GM12874 (cell line): ENCODE measurements at regions not wholly inside any gene's neighbourhood (a gene's known extent, or its start where the extent isn't known, plus 50 kb on each side); places are given as distances from the start of the nearest gene placed in this dataset.

ENCODE experiments used
- TF ChIP-seq, protein P1 (sequence below): IDR thresholded peaks from 2 replicates; pipeline ENCODE4 v1.5.1; 2011; ENCODE audit warnings: low read depth, mild to moderate bottlenecking, control low read depth, low read length, moderate library complexity; ENCODE audit not compliant: insufficient read depth

- TF ChIP-seq, protein P1, sequence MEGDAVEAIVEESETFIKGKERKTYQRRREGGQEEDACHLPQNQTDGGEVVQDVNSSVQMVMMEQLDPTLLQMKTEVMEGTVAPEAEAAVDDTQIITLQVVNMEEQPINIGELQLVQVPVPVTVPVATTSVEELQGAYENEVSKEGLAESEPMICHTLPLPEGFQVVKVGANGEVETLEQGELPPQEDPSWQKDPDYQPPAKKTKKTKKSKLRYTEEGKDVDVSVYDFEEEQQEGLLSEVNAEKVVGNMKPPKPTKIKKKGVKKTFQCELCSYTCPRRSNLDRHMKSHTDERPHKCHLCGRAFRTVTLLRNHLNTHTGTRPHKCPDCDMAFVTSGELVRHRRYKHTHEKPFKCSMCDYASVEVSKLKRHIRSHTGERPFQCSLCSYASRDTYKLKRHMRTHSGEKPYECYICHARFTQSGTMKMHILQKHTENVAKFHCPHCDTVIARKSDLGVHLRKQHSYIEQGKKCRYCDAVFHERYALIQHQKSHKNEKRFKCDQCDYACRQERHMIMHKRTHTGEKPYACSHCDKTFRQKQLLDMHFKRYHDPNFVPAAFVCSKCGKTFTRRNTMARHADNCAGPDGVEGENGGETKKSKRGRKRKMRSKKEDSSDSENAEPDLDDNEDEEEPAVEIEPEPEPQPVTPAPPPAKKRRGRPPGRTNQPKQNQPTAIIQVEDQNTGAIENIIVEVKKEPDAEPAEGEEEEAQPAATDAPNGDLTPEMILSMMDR: no peak
Observed at GRCh38 chr12:47343684-47344567, 264.2 kb upstream of the AMIGO2 start.

DNA sequence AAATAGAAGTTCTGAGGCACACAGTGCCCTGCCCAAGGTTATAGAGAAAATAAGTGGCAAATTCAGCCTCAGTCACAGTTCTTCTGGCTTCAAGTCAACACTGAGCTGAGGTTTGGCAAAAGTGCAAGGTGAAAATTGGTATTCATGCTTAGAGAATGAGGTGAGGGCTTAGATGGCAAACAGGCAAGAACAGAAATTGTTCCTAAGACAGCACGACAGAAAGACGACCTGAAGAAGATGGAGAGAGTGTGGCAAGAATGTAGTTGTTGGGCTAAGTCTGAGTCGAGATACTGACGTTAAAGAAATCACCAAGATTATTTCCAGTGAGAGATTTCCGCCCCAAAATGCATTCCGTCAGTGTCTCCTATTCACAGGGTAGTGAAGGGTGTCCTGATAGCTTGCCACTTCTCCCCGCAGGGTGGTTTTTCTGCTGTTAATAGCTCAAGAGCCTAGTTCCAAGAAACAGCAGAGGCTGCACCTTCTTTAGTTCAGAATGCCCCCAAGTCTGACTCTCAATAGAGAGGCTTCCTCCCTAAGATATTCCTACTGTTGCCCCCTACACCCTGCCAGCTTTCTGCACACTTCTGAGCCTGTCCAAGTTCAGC is 260.8 kb upstream of the AMIGO2 start:
- TF ChIP-seq, protein P1: no peak

DNA sequence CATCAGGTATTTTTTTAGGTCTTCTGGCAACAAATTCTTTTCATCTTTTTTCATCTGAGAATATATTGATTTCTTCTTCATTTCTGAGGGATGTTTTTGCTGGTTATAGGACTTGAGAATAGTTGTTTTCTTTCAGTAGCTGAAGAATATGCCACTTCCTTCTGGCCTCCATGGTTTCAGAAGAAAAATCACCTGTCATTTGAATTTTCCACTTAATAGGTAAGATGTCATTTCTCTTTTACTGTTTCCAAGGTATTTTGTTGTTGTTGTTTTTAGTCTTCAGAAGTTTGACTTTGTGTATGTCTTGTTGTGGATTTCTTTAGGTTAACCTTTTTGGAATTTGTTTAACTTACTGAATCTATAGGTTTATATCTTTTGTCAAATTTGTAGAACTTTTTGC is 257.8 kb upstream of the AMIGO2 start:
- TF ChIP-seq, protein P1: no peak

DNA sequence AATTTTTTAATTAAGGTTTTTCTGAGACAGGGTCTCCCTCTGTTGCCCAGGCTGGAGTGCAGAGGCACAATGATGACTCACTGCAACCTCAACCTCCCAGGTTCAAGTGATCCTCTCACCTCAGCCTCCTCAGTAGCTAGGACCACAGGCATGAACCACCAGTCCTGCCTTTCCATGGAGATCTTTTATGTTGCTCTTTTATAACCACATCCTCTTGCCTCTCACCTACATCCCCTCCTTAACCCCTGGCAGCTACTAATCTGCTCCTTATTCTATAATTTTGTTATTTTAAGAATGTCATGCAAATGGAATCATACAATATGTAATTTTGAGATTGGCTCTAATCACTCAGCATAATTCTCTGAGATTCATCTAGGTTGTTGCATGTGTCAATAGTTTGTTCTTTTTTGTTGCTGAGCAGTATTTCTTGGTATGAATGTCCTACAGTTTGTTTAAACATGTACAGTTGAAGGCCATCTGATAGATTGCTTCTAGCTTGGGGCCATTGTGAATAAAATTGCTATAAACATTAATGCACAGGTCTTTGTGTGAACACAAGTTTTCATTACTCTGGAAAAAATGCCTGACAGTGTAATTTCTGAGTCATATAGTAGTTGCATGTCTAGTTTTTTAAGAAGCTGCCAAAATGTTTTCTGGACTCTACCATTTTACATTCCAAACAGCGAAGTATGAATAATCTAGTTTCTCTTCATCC is 249.2 kb upstream of the AMIGO2 start:
- TF ChIP-seq, protein P1: no peak

GRCh38 chr12:47326190-47326589 is 246.4 kb upstream of the AMIGO2 start:
- TF ChIP-seq, protein P1: no peak

- TF ChIP-seq, protein P1: no peak
Observed at GRCh38 chr12:47323802-47324201, 244.0 kb upstream of the AMIGO2 start.

DNA sequence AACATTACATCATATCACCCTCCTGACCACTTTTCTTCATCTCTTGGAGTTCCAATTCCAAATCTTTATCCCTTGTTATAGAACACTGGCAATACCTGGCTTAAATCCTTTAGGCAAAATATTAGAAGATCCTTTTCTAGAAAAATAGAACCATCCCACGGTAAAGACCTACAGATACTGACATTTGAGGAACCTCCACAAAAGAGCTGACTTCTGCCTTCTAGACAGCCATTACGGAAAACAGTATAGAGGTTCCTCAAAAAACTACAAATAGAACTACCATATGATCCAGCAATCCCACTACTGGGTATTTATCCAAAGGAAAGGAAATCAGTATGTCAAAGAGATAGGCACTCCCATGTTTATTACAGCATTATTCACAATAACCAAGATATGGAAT is 241.7 kb upstream of the AMIGO2 start:
- TF ChIP-seq, protein P1: no peak
